HG03103 (cell line): ENCODE measurements at regions not wholly inside any gene's neighbourhood (a gene's known extent, or its start where the extent isn't known, plus 50 kb on each side); places are given as distances from the start of the nearest gene placed in this dataset.

Experiments
- ATAC-seq: cut with Tn5 transposase; IDR thresholded peaks from one replicate; pipeline ENCODE4 v1.9.1; 2021; ENCODE audit warnings: low read depth; ENCODE audit not compliant: unreplicated experiment

- ATAC-seq: no peak
Observed at GRCh38 chr6:113351173-113351834, 505.8 kb upstream of the MARCKS start.

- ATAC-seq: no peak
Observed at GRCh38 chr6:113352029-113352801, 504.9 kb upstream of the MARCKS start.

GRCh38 chr6:113352831-113353230 is 504.3 kb upstream of the MARCKS start:
- ATAC-seq: no peak

GRCh38 chr6:113353392-113353791 is 503.8 kb upstream of the MARCKS start:
- ATAC-seq: no peak

- ATAC-seq: no peak
Observed at GRCh38 chr6:113354204-113354895, 502.8 kb upstream of the MARCKS start.

GRCh38 chr6:113356139-113356538 is 501.0 kb upstream of the MARCKS start:
- ATAC-seq: no peak

GRCh38 chr6:113357041-113357440 is 500.1 kb upstream of the MARCKS start:
- no peak for ATAC-seq

- ATAC-seq: no peak
Observed at GRCh38 chr6:113358063-113358583, 499.0 kb upstream of the MARCKS start.

GRCh38 chr6:113359155-113360140 is 497.7 kb upstream of the MARCKS start:
- no peak for ATAC-seq

- ATAC-seq: no peak
Observed at GRCh38 chr6:113361014-113361645, 496.0 kb upstream of the MARCKS start.

GRCh38 chr6:113362301-113363047 is 494.7 kb upstream of the MARCKS start:
- no peak for ATAC-seq

GRCh38 chr6:113363048-113363798 is 493.9 kb upstream of the MARCKS start:
- ATAC-seq: no peak

GRCh38 chr6:113363866-113364265 is 493.3 kb upstream of the MARCKS start:
- ATAC-seq: no peak

GRCh38 chr6:113364766-113365165 is 492.4 kb upstream of the MARCKS start:
- no peak for ATAC-seq

- ATAC-seq: no peak
Observed at GRCh38 chr6:113365191-113365590, 492.0 kb upstream of the MARCKS start.

- no peak for ATAC-seq
Observed at GRCh38 chr6:113366505-113366904, 490.6 kb upstream of the MARCKS start.

GRCh38 chr6:113370508-113371502 is 486.3 kb upstream of the MARCKS start:
- ATAC-seq: no peak
